OCI-LY1 (cell line): ENCODE measurements at regions not wholly inside any gene's neighbourhood (a gene's known extent, or its start where the extent isn't known, plus 50 kb on each side); places are given as distances from the start of the nearest gene placed in this dataset.

Experiments used
- H2AFZ ChIP-seq: fragments of 200-600 bp; sonication (generic), shearing (Covaris generic); 2 replicates; pipeline ENCODE4 v1.6.0; 2014; ENCODE audit warnings: antibody characterized with exemption, mild to moderate bottlenecking, low read length
- H3F3A ChIP-seq: fragments of 200-600 bp; sonication (generic), shearing (Covaris generic); 2 replicates; pipeline ENCODE4 v1.6.0; 2014; ENCODE audit warnings: mild to moderate bottlenecking, antibody characterized with exemption, low read length, moderate library complexity; ENCODE audit not compliant: insufficient read depth
- H3K27ac ChIP-seq: fragments of 200-600 bp; sonication (generic); 2 replicates; pipeline ENCODE4 v1.5.1; 2014; ENCODE audit warnings: low read length, mixed run types, mild to moderate bottlenecking, low read depth; ENCODE audit not compliant: poor library complexity, severe bottlenecking
- H3K27me3 ChIP-seq: fragments of 200-600 bp; sonication (generic); 2 replicates; pipeline ENCODE4 v1.6.0; 2014; ENCODE audit warnings: antibody characterized with exemption, mild to moderate bottlenecking, low read length, moderate library complexity; ENCODE audit not compliant: insufficient read depth
- H3K36me3 ChIP-seq: fragments of 200-600 bp; sonication (generic); 2 replicates; pipeline ENCODE4 v1.6.1; 2014; ENCODE audit warnings: mild to moderate bottlenecking, antibody characterized with exemption, low read length, moderate library complexity, mixed read lengths; ENCODE audit not compliant: insufficient read depth
- H3K4me1 ChIP-seq: fragments of 200-600 bp; sonication (generic); 2 replicates; pipeline ENCODE4 v1.5.1; 2014; ENCODE audit warnings: mild to moderate bottlenecking, low read length, moderate library complexity; ENCODE audit not compliant: insufficient read depth, severe bottlenecking
- H3K4me2 ChIP-seq: fragments of 200-600 bp; sonication (generic), shearing (Covaris generic); 2 replicates; pipeline ENCODE4 v1.6.1; 2014; ENCODE audit warnings: low read length
- H3K4me3 ChIP-seq: fragments of 200-600 bp; sonication (generic); 2 replicates; pipeline ENCODE4 v1.5.1; 2014; ENCODE audit warnings: low read length, low read depth, mild to moderate bottlenecking, mixed read lengths; ENCODE audit not compliant: poor library complexity, severe bottlenecking
- H3K79me2 ChIP-seq: fragments of 200-600 bp; shearing (Covaris generic); 2 replicates; pipeline ENCODE4 v1.6.1; 2016; ENCODE audit warnings: mixed run types, low read length, mixed read lengths; ENCODE audit not compliant: insufficient read depth
- H3K9ac ChIP-seq: fragments of 200-600 bp; sonication (generic), shearing (Covaris generic); 2 replicates; pipeline ENCODE4 v1.6.1; 2014; ENCODE audit warnings: mild to moderate bottlenecking, low read length, mixed read lengths
- H3K9me2 ChIP-seq: fragments of 200-600 bp; sonication (generic), shearing (Covaris generic); 2 replicates; pipeline ENCODE4 v1.6.1; 2014; ENCODE audit warnings: low read depth, mild to moderate bottlenecking, low read length, mixed read lengths
- H3K9me3 ChIP-seq: fragments of 200-600 bp; shearing (Covaris generic); 2 replicates; pipeline ENCODE4 v1.6.1; 2014; ENCODE audit warnings: low read length, mixed read lengths
- H4K20me1 ChIP-seq: fragments of 200-600 bp; sonication (generic), shearing (Covaris generic); 2 replicates; pipeline ENCODE4 v1.6.0; 2016; ENCODE audit warnings: mild to moderate bottlenecking, low read length; ENCODE audit not compliant: insufficient read depth
- EZH2 ChIP-seq: fragments of 200-600 bp; sonication (generic), shearing (Covaris generic); IDR thresholded peaks from 2 replicates; pipeline ENCODE4 v1.8.0; 2017; ENCODE audit warnings: borderline replicate concordance, mixed run types, mild to moderate bottlenecking, antibody characterized with exemption, low read length, moderate library complexity, mixed read lengths
- TF ChIP-seq, protein P1 (sequence below): fragments of 200-600 bp; sonication (generic), shearing (Covaris generic); IDR thresholded peaks from 2 replicates; pipeline ENCODE4 v1.5.1; 2017; ENCODE audit warnings: mild to moderate bottlenecking, antibody characterized with exemption, low read length, moderate library complexity, mixed read lengths

DNA sequence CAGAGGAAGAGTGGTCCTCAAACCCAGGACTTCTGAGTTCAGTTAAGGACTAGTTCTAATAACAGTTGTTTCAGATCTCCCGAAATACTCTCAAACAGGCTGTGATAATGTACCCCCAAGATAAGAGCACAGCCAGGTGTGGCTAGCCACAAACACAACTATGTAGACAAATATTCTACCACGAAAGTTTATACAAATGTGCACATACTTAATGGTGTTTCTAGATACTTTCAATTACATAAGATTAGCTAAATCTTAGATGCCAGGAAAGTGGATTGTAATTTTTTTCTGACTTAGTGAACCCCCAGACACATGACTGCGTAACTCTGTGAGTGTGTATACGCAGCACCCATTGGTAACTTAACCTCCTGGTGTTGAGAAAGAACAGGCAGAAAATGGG, 270.0 kb downstream of the USP25 start:
- Histone ChIP-seq H3K79me2 (no peaks in the 10 kb centered on the region), H3K9me2 (no peaks in the 10 kb centered on the region), H3K4me3 (no peak overlapping the region), H3K27me3 (no peaks in the 10 kb centered on the region), H4K20me1 (no peaks in the 10 kb centered on the region), H3K27ac (no peak overlapping the region), H3K9ac (no peak overlapping the region), H3K4me1 (no peaks in the 10 kb centered on the region), H2AFZ (no peak overlapping the region), H3K9me3 (no peaks in the 10 kb centered on the region), H3K4me2 (no peak overlapping the region), H3K36me3 (no peaks in the 10 kb centered on the region), H3F3A (no peaks in the 10 kb centered on the region)
- no peak for TF ChIP-seq EZH2
- TF ChIP-seq, protein P1, sequence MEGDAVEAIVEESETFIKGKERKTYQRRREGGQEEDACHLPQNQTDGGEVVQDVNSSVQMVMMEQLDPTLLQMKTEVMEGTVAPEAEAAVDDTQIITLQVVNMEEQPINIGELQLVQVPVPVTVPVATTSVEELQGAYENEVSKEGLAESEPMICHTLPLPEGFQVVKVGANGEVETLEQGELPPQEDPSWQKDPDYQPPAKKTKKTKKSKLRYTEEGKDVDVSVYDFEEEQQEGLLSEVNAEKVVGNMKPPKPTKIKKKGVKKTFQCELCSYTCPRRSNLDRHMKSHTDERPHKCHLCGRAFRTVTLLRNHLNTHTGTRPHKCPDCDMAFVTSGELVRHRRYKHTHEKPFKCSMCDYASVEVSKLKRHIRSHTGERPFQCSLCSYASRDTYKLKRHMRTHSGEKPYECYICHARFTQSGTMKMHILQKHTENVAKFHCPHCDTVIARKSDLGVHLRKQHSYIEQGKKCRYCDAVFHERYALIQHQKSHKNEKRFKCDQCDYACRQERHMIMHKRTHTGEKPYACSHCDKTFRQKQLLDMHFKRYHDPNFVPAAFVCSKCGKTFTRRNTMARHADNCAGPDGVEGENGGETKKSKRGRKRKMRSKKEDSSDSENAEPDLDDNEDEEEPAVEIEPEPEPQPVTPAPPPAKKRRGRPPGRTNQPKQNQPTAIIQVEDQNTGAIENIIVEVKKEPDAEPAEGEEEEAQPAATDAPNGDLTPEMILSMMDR = no peak

DNA sequence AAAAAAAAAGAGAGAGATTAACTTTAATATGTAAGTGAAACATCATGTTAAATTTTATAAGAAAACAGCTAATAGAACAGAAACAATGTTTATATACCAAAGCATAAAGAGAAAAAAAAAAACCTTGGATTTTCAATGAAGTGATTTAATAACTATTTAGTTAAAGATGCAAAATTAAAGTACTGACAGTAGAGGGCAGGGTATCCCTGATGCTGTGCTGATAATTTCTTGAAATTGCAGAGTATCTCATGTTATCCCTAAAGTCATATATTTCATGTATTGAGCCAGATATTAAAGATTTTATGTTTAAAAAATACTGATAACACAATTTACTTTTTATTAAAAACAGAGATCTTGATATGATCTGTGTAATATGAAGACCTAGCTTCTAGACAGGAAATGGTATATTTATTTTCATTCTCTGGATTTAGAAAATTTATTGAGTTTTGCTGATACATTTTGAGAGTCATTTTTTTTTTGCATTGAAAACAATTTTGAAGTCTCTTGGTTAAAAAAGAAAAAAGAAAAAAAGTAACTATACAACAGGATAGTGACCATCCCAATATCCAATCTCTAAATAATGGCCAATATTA, 273.2 kb downstream of the USP25 start:
- H3K36me3 ChIP-seq = no peaks in the 10 kb centered on the region
- H4K20me1 ChIP-seq = no peaks in the 10 kb centered on the region
- no peaks in the 10 kb centered on the region for H3F3A ChIP-seq
- no peak overlapping the region for H3K4me2 ChIP-seq
- H3K4me3 ChIP-seq = no peak overlapping the region
- no peaks in the 10 kb centered on the region for H3K79me2 ChIP-seq
- H3K27ac ChIP-seq = no peak overlapping the region
- no peak for TF ChIP-seq EZH2
- TF ChIP-seq, protein P1 = peak; percentile 18; the same call in 1 of the 2 replicates
- no peaks in the 10 kb centered on the region for H3K27me3 ChIP-seq
- no peaks in the 10 kb centered on the region for H3K9me3 ChIP-seq
- no peaks in the 10 kb centered on the region for H3K9me2 ChIP-seq
- no peak overlapping the region for H3K9ac ChIP-seq
- H3K4me1 ChIP-seq = no peaks in the 10 kb centered on the region
- H2AFZ ChIP-seq = no peak overlapping the region

DNA sequence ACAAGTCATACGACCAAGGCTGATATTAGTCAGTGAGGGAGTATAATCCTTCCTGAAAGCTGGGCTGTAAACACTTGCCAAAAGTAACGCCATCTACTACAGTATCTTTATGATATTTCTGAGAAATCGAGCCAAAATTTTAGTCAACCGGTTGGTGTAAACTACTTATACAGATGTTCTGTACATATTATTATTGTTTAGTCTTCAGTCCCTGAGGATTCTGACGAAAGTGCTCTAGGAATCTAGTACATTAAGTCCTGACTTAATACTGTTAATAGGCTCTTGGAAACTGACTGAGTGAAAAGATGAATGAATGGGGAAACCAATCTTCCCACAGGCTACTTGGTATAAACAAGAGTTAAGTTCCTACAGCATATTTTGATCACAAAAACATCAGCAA, 274.3 kb downstream of the USP25 start:
- no peak overlapping the region for H3K4me3 ChIP-seq
- no peaks in the 10 kb centered on the region for H3K79me2 ChIP-seq
- H3K4me1 ChIP-seq = no peaks in the 10 kb centered on the region
- H3F3A ChIP-seq = no peaks in the 10 kb centered on the region
- H3K9ac ChIP-seq = no peak overlapping the region
- H4K20me1 ChIP-seq = no peaks in the 10 kb centered on the region
- H3K9me2 ChIP-seq = no peaks in the 10 kb centered on the region
- no peak overlapping the region for H2AFZ ChIP-seq
- no peak for TF ChIP-seq EZH2
- TF ChIP-seq, protein P1 = no peak
- no peak overlapping the region for H3K4me2 ChIP-seq
- no peaks in the 10 kb centered on the region for H3K36me3 ChIP-seq
- H3K27ac ChIP-seq = no peak overlapping the region
- H3K27me3 ChIP-seq = no peaks in the 10 kb centered on the region
- H3K9me3 ChIP-seq = no peaks in the 10 kb centered on the region
